ENCODE measurements at regions not wholly inside any gene's neighbourhood (a gene's known extent, or its start where the extent isn't known, plus 50 kb on each side); places are given as distances from the start of the nearest gene placed in this dataset.

- peak in 1 of 2 donors; percentile 41 for ATAC-seq
- Mint-ChIP-seq H3K9me3 (no peaks in the 10 kb centered on the region), H3K36me3 (peaks cover 0 to 6% of the 10 kb centered on the region in 2 donors), H3K27ac (no peak overlapping the region)
- no peak for DNase-seq (ENCODE audit: low spot score in 2 of 2)
Measured at GRCh38 chr2:187003038-187003554, 154.1 kb upstream of the ZSWIM2 start.

- Mint-ChIP-seq H3K36me3 (peaks cover 0 to 6% of the 10 kb centered on the region in 2 donors), H3K27ac (no peak overlapping the region), H3K9me3 (no peaks in the 10 kb centered on the region)
- DNase-seq (ENCODE audit: low spot score in 2 of 2) (no peak), ATAC-seq (no peak)
Measured at GRCh38 chr2:187002242-187002641, 153.3 kb upstream of the ZSWIM2 start.

- Mint-ChIP-seq H3K9me3 (no peaks in the 10 kb centered on the region), H3K27ac (no peak overlapping the region), H3K36me3 (peaks cover 0 to 6% of the 10 kb centered on the region in 2 donors)
- no peak for DNase-seq (ENCODE audit: low spot score in 2 of 2)
- ATAC-seq, result no peak
Measured at GRCh38 chr2:187001248-187001647, 152.3 kb upstream of the ZSWIM2 start.

- no peak for ATAC-seq
- Mint-ChIP-seq H3K9me3 (no peaks in the 10 kb centered on the region), H3K36me3 (no peaks in the 10 kb centered on the region), H3K27ac (no peak overlapping the region)
- no peak for DNase-seq (ENCODE audit: low spot score in 2 of 2)
Measured at GRCh38 chr2:186995092-186995491, 146.1 kb upstream of the ZSWIM2 start.

- Mint-ChIP-seq H3K36me3 (peaks cover 5 to 6% of the 10 kb centered on the region in 2 donors), H3K9me3 (peaks cover 6 to 7% of the 10 kb centered on the region in 2 donors), H3K27ac (no peak overlapping the region)
- DNase-seq (ENCODE audit: low spot score in 2 of 2) (no peak), ATAC-seq (no peak)
Measured at GRCh38 chr2:186992597-186992996, 143.6 kb upstream of the ZSWIM2 start.

GRCh38 chr2:186991766-186992417 is 142.9 kb upstream of the ZSWIM2 start:
- ATAC-seq (no peak), DNase-seq (ENCODE audit: low spot score in 2 of 2) (no peak)
- H3K27ac Mint-ChIP-seq, result no peak overlapping the region
- peaks cover 6 to 7% of the 10 kb centered on the region in 2 donors for H3K9me3 Mint-ChIP-seq
- H3K36me3 Mint-ChIP-seq, result peaks cover 5 to 6% of the 10 kb centered on the region in 2 donors

- DNase-seq (ENCODE audit: low spot score in 2 of 2) (no peak), ATAC-seq (no peak)
- Mint-ChIP-seq H3K27ac (no peak overlapping the region), H3K36me3 (peaks cover 5 to 6% of the 10 kb centered on the region in 2 donors), H3K9me3 (peaks cover 15 to 17% of the 10 kb centered on the region in 2 donors)
Measured at GRCh38 chr2:186984966-186985365, 136.0 kb upstream of the ZSWIM2 start.

- Mint-ChIP-seq H3K27ac (no peak overlapping the region), H3K36me3 (peaks cover 5% of the 10 kb centered on the region in 2 donors), H3K9me3 (peaks cover 13 to 15% of the 10 kb centered on the region in 2 donors)
- DNase-seq (ENCODE audit: low spot score in 2 of 2), result no peak
- no peak for ATAC-seq
Measured at GRCh38 chr2:186984481-186984880, 135.5 kb upstream of the ZSWIM2 start.

GRCh38 chr2:186980787-186981550 is 132.0 kb upstream of the ZSWIM2 start:
- Mint-ChIP-seq H3K36me3 (no peaks in the 10 kb centered on the region), H3K27ac (no peak overlapping the region), H3K9me3 (peaks cover 9 to 10% of the 10 kb centered on the region in 2 donors)
- ATAC-seq (no peak), DNase-seq (ENCODE audit: low spot score in 2 of 2) (no peak)

- DNase-seq (ENCODE audit: low spot score in 2 of 2) (no peak), ATAC-seq (no peak)
- Mint-ChIP-seq H3K36me3 (no peaks in the 10 kb centered on the region), H3K9me3 (peaks cover 4 to 8% of the 10 kb centered on the region in 2 donors), H3K27ac (no peak overlapping the region)
Measured at GRCh38 chr2:186980117-186980442, 131.1 kb upstream of the ZSWIM2 start.

- Mint-ChIP-seq H3K9me3 (peaks cover 4 to 5% of the 10 kb centered on the region in 2 donors), H3K36me3 (no peaks in the 10 kb centered on the region), H3K27ac (no peak overlapping the region)
- DNase-seq (ENCODE audit: low spot score in 2 of 2) (no peak), ATAC-seq (no peak)
Measured at GRCh38 chr2:186979439-186980116, 130.6 kb upstream of the ZSWIM2 start.

GRCh38 chr2:186977433-186978045 is 128.6 kb upstream of the ZSWIM2 start:
- H3K9me3 Mint-ChIP-seq, result no peaks in the 10 kb centered on the region
- no peaks in the 10 kb centered on the region for H3K36me3 Mint-ChIP-seq
- DNase-seq (ENCODE audit: low spot score in 2 of 2) (no peak), ATAC-seq (no peak)
- H3K27ac Mint-ChIP-seq, result no peak overlapping the region

GRCh38 chr2:186976329-186976728 is 127.4 kb upstream of the ZSWIM2 start:
- Mint-ChIP-seq H3K27ac (no peak overlapping the region), H3K36me3 (no peaks in the 10 kb centered on the region), H3K9me3 (no peaks in the 10 kb centered on the region)
- DNase-seq (ENCODE audit: low spot score in 2 of 2) (no peak), ATAC-seq (no peak)

- Mint-ChIP-seq H3K27ac (no peak overlapping the region), H3K9me3 (no peaks in the 10 kb centered on the region)
- DNase-seq (ENCODE audit: low spot score in 2 of 2), result no peak
Measured at GRCh38 chr2:186972281-186972970, 123.5 kb upstream of the ZSWIM2 start.

GRCh38 chr2:186968277-186968676 is 119.3 kb upstream of the ZSWIM2 start:
- DNase-seq (ENCODE audit: low spot score in 2 of 2) (no peak), ATAC-seq (no peak)
- Mint-ChIP-seq H3K36me3 (no peaks in the 10 kb centered on the region), H3K27ac (no peak overlapping the region), H3K9me3 (peaks cover 0 to under 1% of the 10 kb centered on the region in 2 donors)

More at GRCh38 chr2:186972281-186972970, 123.5 kb upstream of the ZSWIM2 start:
- no peak for ATAC-seq
- no peaks in the 10 kb centered on the region for H3K36me3 Mint-ChIP-seq

GRCh38 chr2:186966015-186966414 is 117.0 kb upstream of the ZSWIM2 start:
- DNase-seq (ENCODE audit: low spot score in 2 of 2) (no peak), ATAC-seq (no peak)
- Mint-ChIP-seq H3K27ac (no peak overlapping the region), H3K36me3 (no peaks in the 10 kb centered on the region), H3K9me3 (peaks cover 0 to 4% of the 10 kb centered on the region in 2 donors)
